ENCODE measurements at regions not wholly inside any gene's neighbourhood (a gene's known extent, or its start where the extent isn't known, plus 50 kb on each side); places are given as distances from the start of the nearest gene placed in this dataset.
"Not testable (repeated sequence)": the region's sequence is repeated elsewhere in the genome, so short reads cannot be mapped to it uniquely, and the experiment has no call there.

- DNase-seq (ENCODE audit: low spot score in 2 of 2) (no peak), ATAC-seq (replicated peaks; ENCODE audit: extremely low read depth, poor library complexity, severe bottlenecking) (no peak)
- H3K36me3 Mint-ChIP-seq (ENCODE audit: insufficient read depth) = no peaks in the 10 kb centered on the region
- H3K4me3 Mint-ChIP-seq = no peak overlapping the region
- no peak overlapping the region for H3K27ac Mint-ChIP-seq (ENCODE audit: low read depth)
- no peaks in the 10 kb centered on the region for H3K4me1 Mint-ChIP-seq
- H3K9me3 Mint-ChIP-seq = peaks cover 22% of the 10 kb centered on the region
- H3K27me3 Mint-ChIP-seq = no peaks in the 10 kb centered on the region
Observed at GRCh38 chr12:60223242-60223641, 627.4 kb downstream of the SLC16A7 start.

GRCh38 chr12:60225216-60226000, 629.6 kb downstream of the SLC16A7 start:
- no peak overlapping the region for H3K27ac Mint-ChIP-seq (ENCODE audit: low read depth)
- DNase-seq (ENCODE audit: low spot score in 2 of 2) = no peak
- no peaks in the 10 kb centered on the region for H3K27me3 Mint-ChIP-seq
- H3K4me1 Mint-ChIP-seq = no peaks in the 10 kb centered on the region
- ATAC-seq (replicated peaks; ENCODE audit: extremely low read depth, poor library complexity, severe bottlenecking) = no peak
- peaks cover 17% of the 10 kb centered on the region for H3K9me3 Mint-ChIP-seq
- no peaks in the 10 kb centered on the region for H3K36me3 Mint-ChIP-seq (ENCODE audit: insufficient read depth)
- H3K4me3 Mint-ChIP-seq = no peak overlapping the region

- no peak overlapping the region for H3K27ac Mint-ChIP-seq (ENCODE audit: low read depth)
- no peaks in the 10 kb centered on the region for H3K27me3 Mint-ChIP-seq
- no peak for DNase-seq (ENCODE audit: low spot score in 2 of 2)
- no peaks in the 10 kb centered on the region for H3K4me1 Mint-ChIP-seq
- no peak overlapping the region for H3K4me3 Mint-ChIP-seq
- no peak for ATAC-seq (replicated peaks; ENCODE audit: extremely low read depth, poor library complexity, severe bottlenecking)
- peaks cover 19% of the 10 kb centered on the region for H3K9me3 Mint-ChIP-seq
- no peaks in the 10 kb centered on the region for H3K36me3 Mint-ChIP-seq (ENCODE audit: insufficient read depth)
Observed at GRCh38 chr12:60227916-60228315, 632.1 kb downstream of the SLC16A7 start.

GRCh38 chr12:60230056-60230455, 634.2 kb downstream of the SLC16A7 start:
- no peak overlapping the region for H3K27ac Mint-ChIP-seq (ENCODE audit: low read depth)
- no peaks in the 10 kb centered on the region for H3K4me1 Mint-ChIP-seq
- H3K9me3 Mint-ChIP-seq = peaks cover 18% of the 10 kb centered on the region
- no peak for ATAC-seq (replicated peaks; ENCODE audit: extremely low read depth, poor library complexity, severe bottlenecking)
- H3K27me3 Mint-ChIP-seq = no peaks in the 10 kb centered on the region
- no peaks in the 10 kb centered on the region for H3K36me3 Mint-ChIP-seq (ENCODE audit: insufficient read depth)
- no peak overlapping the region for H3K4me3 Mint-ChIP-seq
- no peak for DNase-seq (ENCODE audit: low spot score in 2 of 2)

- DNase-seq (ENCODE audit: low spot score in 2 of 2) (no peak), ATAC-seq (replicated peaks; ENCODE audit: extremely low read depth, poor library complexity, severe bottlenecking) (no peak)
- Mint-ChIP-seq H3K27ac (ENCODE audit: low read depth) (no peak overlapping the region), H3K36me3 (ENCODE audit: insufficient read depth) (no peaks in the 10 kb centered on the region), H3K4me3 (no peak overlapping the region), H3K9me3 (peaks cover 19% of the 10 kb centered on the region), H3K4me1 (no peaks in the 10 kb centered on the region), H3K27me3 (no peaks in the 10 kb centered on the region)
Observed at GRCh38 chr12:60231303-60231702, 635.5 kb downstream of the SLC16A7 start.

- no peaks in the 10 kb centered on the region for H3K27me3 Mint-ChIP-seq
- H3K4me1 Mint-ChIP-seq = no peaks in the 10 kb centered on the region
- H3K9me3 Mint-ChIP-seq = peaks cover 25% of the 10 kb centered on the region
- no peaks in the 10 kb centered on the region for H3K36me3 Mint-ChIP-seq (ENCODE audit: insufficient read depth)
- DNase-seq (ENCODE audit: low spot score in 2 of 2) (no peak), ATAC-seq (replicated peaks; ENCODE audit: extremely low read depth, poor library complexity, severe bottlenecking) (no peak)
- H3K27ac Mint-ChIP-seq (ENCODE audit: low read depth) = no peak overlapping the region
- H3K4me3 Mint-ChIP-seq = no peak overlapping the region
Observed at GRCh38 chr12:60231976-60232907, 636.4 kb downstream of the SLC16A7 start.

GRCh38 chr12:60234611-60235195, 638.9 kb downstream of the SLC16A7 start:
- ATAC-seq (replicated peaks; ENCODE audit: extremely low read depth, poor library complexity, severe bottlenecking); H3K4me3 Mint-ChIP-seq; DNase-seq (ENCODE audit: low spot score in 2 of 2); H3K4me1 Mint-ChIP-seq; H3K27ac Mint-ChIP-seq (ENCODE audit: low read depth); H3K27me3 Mint-ChIP-seq; H3K36me3 Mint-ChIP-seq (ENCODE audit: insufficient read depth): not testable (repeated sequence)
- H3K9me3 Mint-ChIP-seq = peaks cover 37% of the 10 kb centered on the region

GRCh38 chr12:60235261-60235660, 639.4 kb downstream of the SLC16A7 start:
- H3K36me3 Mint-ChIP-seq (ENCODE audit: insufficient read depth) = peaks cover 1% of the 10 kb centered on the region
- no peaks in the 10 kb centered on the region for H3K27me3 Mint-ChIP-seq
- no peak for DNase-seq (ENCODE audit: low spot score in 2 of 2)
- ATAC-seq (replicated peaks; ENCODE audit: extremely low read depth, poor library complexity, severe bottlenecking) = no peak
- H3K4me3 Mint-ChIP-seq = no peak overlapping the region
- no peak overlapping the region for H3K27ac Mint-ChIP-seq (ENCODE audit: low read depth)
- peaks cover 37% of the 10 kb centered on the region for H3K9me3 Mint-ChIP-seq
- no peaks in the 10 kb centered on the region for H3K4me1 Mint-ChIP-seq

GRCh38 chr12:60236416-60236815, 640.6 kb downstream of the SLC16A7 start:
- not testable (repeated sequence) for H3K27me3 Mint-ChIP-seq; H3K36me3 Mint-ChIP-seq (ENCODE audit: insufficient read depth); H3K27ac Mint-ChIP-seq (ENCODE audit: low read depth); H3K4me3 Mint-ChIP-seq; DNase-seq (ENCODE audit: low spot score in 2 of 2); H3K4me1 Mint-ChIP-seq; ATAC-seq (replicated peaks; ENCODE audit: extremely low read depth, poor library complexity, severe bottlenecking)
- H3K9me3 Mint-ChIP-seq = peaks cover 37% of the 10 kb centered on the region

- Mint-ChIP-seq H3K4me1 (no peaks in the 10 kb centered on the region), H3K27me3 (no peaks in the 10 kb centered on the region), H3K36me3 (ENCODE audit: insufficient read depth) (peaks cover 1% of the 10 kb centered on the region), H3K27ac (ENCODE audit: low read depth) (no peak overlapping the region), H3K9me3 (peaks cover 28% of the 10 kb centered on the region), H3K4me3 (no peak overlapping the region)
- DNase-seq (ENCODE audit: low spot score in 2 of 2) = no peak
- ATAC-seq (replicated peaks; ENCODE audit: extremely low read depth, poor library complexity, severe bottlenecking) = no peak
Observed at GRCh38 chr12:60240891-60241290, 645.1 kb downstream of the SLC16A7 start.

GRCh38 chr12:60251091-60251490, 655.3 kb downstream of the SLC16A7 start:
- Mint-ChIP-seq H3K4me1 (no peaks in the 10 kb centered on the region), H3K4me3 (no peak overlapping the region), H3K27ac (ENCODE audit: low read depth) (no peak overlapping the region), H3K9me3 (peaks cover 7% of the 10 kb centered on the region), H3K27me3 (no peaks in the 10 kb centered on the region), H3K36me3 (ENCODE audit: insufficient read depth) (no peaks in the 10 kb centered on the region)
- ATAC-seq (replicated peaks; ENCODE audit: extremely low read depth, poor library complexity, severe bottlenecking) = no peak
- DNase-seq (ENCODE audit: low spot score in 2 of 2) = no peak

GRCh38 chr12:60252359-60253096, 656.7 kb downstream of the SLC16A7 start:
- ATAC-seq (replicated peaks; ENCODE audit: extremely low read depth, poor library complexity, severe bottlenecking) = no peak
- no peaks in the 10 kb centered on the region for H3K9me3 Mint-ChIP-seq
- no peak overlapping the region for H3K4me3 Mint-ChIP-seq
- H3K36me3 Mint-ChIP-seq (ENCODE audit: insufficient read depth) = no peaks in the 10 kb centered on the region
- no peak for DNase-seq (ENCODE audit: low spot score in 2 of 2)
- H3K27me3 Mint-ChIP-seq = no peaks in the 10 kb centered on the region
- H3K27ac Mint-ChIP-seq (ENCODE audit: low read depth) = no peak overlapping the region
- H3K4me1 Mint-ChIP-seq = no peaks in the 10 kb centered on the region

Measured in central memory CD8-positive, alpha-beta T cell (primary cell).